Fibroblast of the aortic adventitia (primary cell): ENCODE measurements at regions not wholly inside any gene's neighbourhood (a gene's known extent, or its start where the extent isn't known, plus 50 kb on each side); places are given as distances from the start of the nearest gene placed in this dataset.
A peak's percentile ranks its signal among the peaks of the same experiment; 100 is the strongest.

ENCODE experiments used
- DNase-seq: peaks from one replicate; pipeline ENCODE4 v3.0.0-alpha.2; 2010; ENCODE audit warnings: low read depth
- H3K4me3 ChIP-seq: 2 replicates; pipeline ENCODE4 v1.5.1; 2011; ENCODE audit warnings: low read depth, mild to moderate bottlenecking, control low read depth, low read length, moderate library complexity
- CTCF ChIP-seq: IDR thresholded peaks from 2 replicates; pipeline ENCODE4 v1.5.1; 2011; ENCODE audit warnings: mild to moderate bottlenecking, low read length, control low read depth, inconsistent platforms; ENCODE audit not compliant: insufficient read depth

GRCh38 chr7:155964543-155964942 is 152.3 kb upstream of the SHH start:
- no peak for TF ChIP-seq CTCF
- no peak overlapping the region for H3K4me3 ChIP-seq
- no peak for DNase-seq

GRCh38 chr7:155963771-155964195 is 151.5 kb upstream of the SHH start:
- no peak overlapping the region for H3K4me3 ChIP-seq
- no peak for DNase-seq
- no peak for TF ChIP-seq CTCF

GRCh38 chr7:155963356-155963755 is 151.1 kb upstream of the SHH start:
- no peak for DNase-seq
- no peak for TF ChIP-seq CTCF
- no peak overlapping the region for H3K4me3 ChIP-seq

GRCh38 chr7:155962968-155963300 is 150.7 kb upstream of the SHH start:
- DNase-seq: no peak
- TF ChIP-seq CTCF: no peak
- no peak overlapping the region for H3K4me3 ChIP-seq

- H3K4me3 ChIP-seq: no peak overlapping the region
- TF ChIP-seq CTCF: no peak
- DNase-seq: peak; percentile 10
Measured at GRCh38 chr7:155962191-155962967, 150.1 kb upstream of the SHH start.

GRCh38 chr7:155961241-155962190 is 149.3 kb upstream of the SHH start:
- DNase-seq: peak; percentile 13
- no peak for TF ChIP-seq CTCF
- no peak overlapping the region for H3K4me3 ChIP-seq
